SK-N-SH (cell line): ENCODE measurements at regions not wholly inside any gene's neighbourhood (a gene's known extent, or its start where the extent isn't known, plus 50 kb on each side); places are given as distances from the start of the nearest gene placed in this dataset.

Experiments used
- CTCF ChIA-PET: fragments of 300-600, 350-600 bp; formaldehyde crosslinking; extraction: SDS; loops from one replicate; lab custom pipeline; 2021; lab: Yijun Ruan, JAX
- POLR2A ChIA-PET: fragments of 350-600 bp; sonication (Branson Sonifier 250); formaldehyde crosslinking; extraction: SDS; loops from one replicate; lab custom pipeline; 2020; ENCODE audit warnings: antibody characterized with exemption, inconsistent platforms; lab: Yijun Ruan, JAX
- DNase-seq: peaks from one replicate; pipeline ENCODE4 v3.0.0; 2012
- H2AFZ ChIP-seq: fragments of 200-600 bp; sonication (generic); 2 replicates; pipeline ENCODE4 v1.8.1; 2016; ENCODE audit warnings: antibody characterized with exemption, mild to moderate bottlenecking, low read depth
- H3F3A ChIP-seq: fragments of 200-600 bp; sonication (generic); replicated peaks from 2 replicates; pipeline ENCODE3; 2016; ENCODE audit warnings: antibody characterized with exemption, mild to moderate bottlenecking; ENCODE audit not compliant: insufficient read depth
- H3K27ac ChIP-seq, 2 experiments: fragments of 200-500 bp in 1 of 2; fragments of 200-600 bp in 1 of 2; sonication (Bioruptor generic) in 1 of 2; sonication (generic), shearing (Covaris generic) in 1 of 2; 2 replicates each; pipeline versions ENCODE4 v1.5.1 to v1.6.1; 2014 to 2016; ENCODE audit warnings: low read depth in 2 of 2, inconsistent platforms in 1 of 2, low read length in 1 of 2, mild to moderate bottlenecking in 1 of 2, mixed read lengths in 1 of 2
- H3K27me3 ChIP-seq: fragments of 200-600 bp; sonication (generic), shearing (Covaris generic); 2 replicates; pipeline ENCODE4 v1.6.1; 2016; ENCODE audit warnings: mixed run types; ENCODE audit not compliant: insufficient read depth
- H3K36me3 ChIP-seq, 2 experiments: fragments of 200-500 bp in 1 of 2; fragments of 200-600 bp in 1 of 2; sonication (Bioruptor generic) in 1 of 2; sonication (generic) in 1 of 2; replicated peaks in 1 of 2; 2 replicates each; pipeline versions ENCODE3 to v1.5.1; 2014 to 2016; ENCODE audit warnings: low read length in 1 of 2, mild to moderate bottlenecking in 1 of 2; ENCODE audit not compliant: insufficient read depth in 2 of 2, control insufficient read depth in 1 of 2
- H3K4me1 ChIP-seq, 2 experiments: fragments of 200-500 bp in 1 of 2; fragments of 200-600 bp in 1 of 2; sonication (Bioruptor generic) in 1 of 2; sonication (generic), shearing (Covaris generic) in 1 of 2; 2 replicates each; pipeline versions ENCODE4 v1.5.1 to v1.6.1; 2014 to 2016; ENCODE audit warnings: low read depth in 1 of 2, low read length in 1 of 2, mixed run types in 1 of 2; ENCODE audit not compliant: insufficient read depth in 2 of 2, control insufficient read depth in 1 of 2
- H3K4me2 ChIP-seq: fragments of 200-600 bp; sonication (generic), shearing (Covaris generic); 2 replicates; pipeline ENCODE4 v1.6.1; 2017; ENCODE audit warnings: mixed run types
- H3K4me3 ChIP-seq, 2 experiments: fragments of 200-500 bp in 1 of 2; fragments of 200-600 bp in 1 of 2; sonication (Bioruptor generic) in 1 of 2; sonication (generic), shearing (Covaris generic) in 1 of 2; 2 replicates each; pipeline versions ENCODE4 v1.5.1 to v1.8.1; 2014 to 2016; ENCODE audit warnings: low read depth in 2 of 2, inconsistent platforms in 1 of 2, low read length in 1 of 2, mild to moderate bottlenecking in 1 of 2, mixed read lengths in 1 of 2, moderate library complexity in 1 of 2
- H3K79me2 ChIP-seq: fragments of 200-600 bp; sonication (generic); 2 replicates; pipeline ENCODE4 v1.8.1; 2017; ENCODE audit warnings: mild to moderate bottlenecking; ENCODE audit not compliant: insufficient read depth
- H3K9ac ChIP-seq: fragments of 200-600 bp; sonication (generic); 2 replicates; pipeline ENCODE4 v1.6.1; 2017; ENCODE audit warnings: mixed run types
- H3K9me2 ChIP-seq: fragments of 200-600 bp; sonication (generic); 2 replicates; pipeline ENCODE4 v1.6.1; 2017; ENCODE audit warnings: mixed run types
- H3K9me3 ChIP-seq: fragments of 200-600 bp; sonication (generic); 2 replicates; pipeline ENCODE4 v1.6.1; 2017; ENCODE audit warnings: mixed run types, mild to moderate bottlenecking, moderate library complexity
- H4K20me1 ChIP-seq: fragments of 200-600 bp; sonication (generic); 2 replicates; pipeline ENCODE4 v1.6.1; 2017; ENCODE audit warnings: mild to moderate bottlenecking, mixed run types; ENCODE audit not compliant: insufficient read depth
- EZH2phosphoT487 ChIP-seq: fragments of 200-600 bp; sonication (generic); IDR thresholded peaks from 2 replicates; pipeline ENCODE4 v1.6.1; 2017; ENCODE audit warnings: low read depth, mixed run types, mild to moderate bottlenecking, antibody characterized with exemption, moderate library complexity, borderline replicate concordance
- FOSL2 ChIP-seq: IDR thresholded peaks from 2 replicates; pipeline ENCODE4 v1.4.0; 2012; ENCODE audit warnings: low read depth, mild to moderate bottlenecking, moderate library complexity, borderline replicate concordance
- FOXM1 ChIP-seq: IDR thresholded peaks from 2 replicates; pipeline ENCODE4 v1.4.0; 2012; ENCODE audit warnings: low read depth, mild to moderate bottlenecking
- NRF1 ChIP-seq: IDR thresholded peaks from 2 replicates; pipeline ENCODE4 v1.6.1; 2012; ENCODE audit warnings: low read depth, mild to moderate bottlenecking, low read length
- POLR2AphosphoS5 ChIP-seq: IDR thresholded peaks from 2 replicates; pipeline ENCODE4 v1.6.1; 2012; ENCODE audit warnings: low read depth, low read length
- RAD21 ChIP-seq: IDR thresholded peaks from 2 replicates; pipeline ENCODE4 v1.6.1; 2012; ENCODE audit warnings: mild to moderate bottlenecking, low read length
- RCOR1 ChIP-seq: fragments of 150-350 bp; IDR thresholded peaks from 2 replicates; pipeline ENCODE4 v1.6.1; 2017; ENCODE audit warnings: antibody characterized with exemption, low read length
- RFX5 ChIP-seq: IDR thresholded peaks from 2 replicates; pipeline ENCODE4 v1.6.1; 2012; ENCODE audit warnings: mild to moderate bottlenecking, improper control_type of control experiment, low read length
- RXRA ChIP-seq: IDR thresholded peaks from 2 replicates; pipeline ENCODE4 v1.4.0; 2012; ENCODE audit warnings: low read depth, mild to moderate bottlenecking, borderline replicate concordance
- TEAD4 ChIP-seq: IDR thresholded peaks from 2 replicates; pipeline ENCODE4 v1.4.0; 2012; ENCODE audit warnings: mild to moderate bottlenecking, borderline replicate concordance; ENCODE audit not compliant: insufficient read depth
- WGBS: methylation state at CpG from one replicate; pipeline ENCODE4 v1.1.6; 2017; ENCODE audit warnings: low lambda C conversion rate; 5-methylcytosine and 5-hydroxymethylcytosine counted together
- TF ChIP-seq, protein P1 (sequence below): fragments of 200-600 bp; sonication (generic); IDR thresholded peaks from 2 replicates; pipeline ENCODE4 v1.6.1; 2017; ENCODE audit warnings: antibody characterized with exemption, mild to moderate bottlenecking, moderate library complexity
- TF ChIP-seq, protein P2 (sequence below): fragments of 150-350 bp; IDR thresholded peaks from 2 replicates; pipeline ENCODE4 v1.6.1; 2016; ENCODE audit warnings: mild to moderate bottlenecking, low read depth, low read length
- TF ChIP-seq, protein P3 (sequence below): IDR thresholded peaks from 2 replicates; pipeline ENCODE4 v1.4.0; 2012; ENCODE audit warnings: low read depth, borderline replicate concordance
- TF ChIP-seq, protein P4 (sequence below): IDR thresholded peaks from 2 replicates; pipeline ENCODE4; 2012

DNA sequence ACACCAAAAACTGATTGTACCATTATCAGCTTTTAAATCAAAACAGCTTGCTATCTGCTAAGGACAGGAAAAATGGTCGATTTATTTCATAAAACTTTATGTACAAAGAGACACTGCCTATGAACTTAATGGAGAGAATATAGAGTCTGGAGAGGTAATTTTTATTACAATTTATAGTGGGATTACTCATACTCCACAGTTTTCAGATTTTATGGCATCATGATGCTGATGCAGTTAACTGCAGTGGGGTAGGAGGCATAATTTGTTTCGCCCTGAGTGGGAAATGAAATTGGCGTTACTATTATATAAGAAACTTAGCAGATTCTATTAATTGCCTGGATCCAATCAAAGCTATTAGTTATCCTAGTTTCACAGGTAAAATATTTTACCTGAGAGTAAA, 301.4 kb downstream of the KLF12 start:
- ChIA-PET CTCF (interaction anchor here (1.0 to 3.6 kb wide), 3 partner anchors 10 to 1385 kb away, joined by 3 to 22 read pairs (median 3); no protein-coding TSS in a partner anchor), POLR2A (no interaction called here)
- Histone ChIP-seq H3K4me3 (no peak overlapping the region), H3K27ac (no peak overlapping the region), H3K9me2 (no peaks in the 10 kb centered on the region), H3K36me3 (no peaks in the 10 kb centered on the region), H3K4me2 (no peak overlapping the region), H3K4me1 (peaks cover 8 to 11% of the 10 kb centered on the region in 2 experiments; a peak in 3 of 4 replicates), H3K9ac (no peak overlapping the region)
- WGBS: 87% methylated on average over 3 of the region's 3 CpGs
- TF ChIP-seq, protein P1, sequence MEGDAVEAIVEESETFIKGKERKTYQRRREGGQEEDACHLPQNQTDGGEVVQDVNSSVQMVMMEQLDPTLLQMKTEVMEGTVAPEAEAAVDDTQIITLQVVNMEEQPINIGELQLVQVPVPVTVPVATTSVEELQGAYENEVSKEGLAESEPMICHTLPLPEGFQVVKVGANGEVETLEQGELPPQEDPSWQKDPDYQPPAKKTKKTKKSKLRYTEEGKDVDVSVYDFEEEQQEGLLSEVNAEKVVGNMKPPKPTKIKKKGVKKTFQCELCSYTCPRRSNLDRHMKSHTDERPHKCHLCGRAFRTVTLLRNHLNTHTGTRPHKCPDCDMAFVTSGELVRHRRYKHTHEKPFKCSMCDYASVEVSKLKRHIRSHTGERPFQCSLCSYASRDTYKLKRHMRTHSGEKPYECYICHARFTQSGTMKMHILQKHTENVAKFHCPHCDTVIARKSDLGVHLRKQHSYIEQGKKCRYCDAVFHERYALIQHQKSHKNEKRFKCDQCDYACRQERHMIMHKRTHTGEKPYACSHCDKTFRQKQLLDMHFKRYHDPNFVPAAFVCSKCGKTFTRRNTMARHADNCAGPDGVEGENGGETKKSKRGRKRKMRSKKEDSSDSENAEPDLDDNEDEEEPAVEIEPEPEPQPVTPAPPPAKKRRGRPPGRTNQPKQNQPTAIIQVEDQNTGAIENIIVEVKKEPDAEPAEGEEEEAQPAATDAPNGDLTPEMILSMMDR: no peak
- TF ChIP-seq EZH2phosphoT487 (no peak), NRF1 (no peak)
- TF ChIP-seq, protein P2, sequence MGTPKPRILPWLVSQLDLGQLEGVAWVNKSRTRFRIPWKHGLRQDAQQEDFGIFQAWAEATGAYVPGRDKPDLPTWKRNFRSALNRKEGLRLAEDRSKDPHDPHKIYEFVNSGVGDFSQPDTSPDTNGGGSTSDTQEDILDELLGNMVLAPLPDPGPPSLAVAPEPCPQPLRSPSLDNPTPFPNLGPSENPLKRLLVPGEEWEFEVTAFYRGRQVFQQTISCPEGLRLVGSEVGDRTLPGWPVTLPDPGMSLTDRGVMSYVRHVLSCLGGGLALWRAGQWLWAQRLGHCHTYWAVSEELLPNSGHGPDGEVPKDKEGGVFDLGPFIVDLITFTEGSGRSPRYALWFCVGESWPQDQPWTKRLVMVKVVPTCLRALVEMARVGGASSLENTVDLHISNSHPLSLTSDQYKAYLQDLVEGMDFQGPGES: no peak
- TF ChIP-seq, all 33 proteins: peak for 0
- no peak for DNase-seq
- Histone ChIP-seq H4K20me1 (no peaks in the 10 kb centered on the region), H3K27me3 (no peaks in the 10 kb centered on the region), H2AFZ (no peak overlapping the region), H3K79me2 (peaks cover 8% of the 10 kb centered on the region; the same call in 1 of the 2 replicates), H3F3A (no peaks in the 10 kb centered on the region), H3K9me3 (no peaks in the 10 kb centered on the region)

DNA sequence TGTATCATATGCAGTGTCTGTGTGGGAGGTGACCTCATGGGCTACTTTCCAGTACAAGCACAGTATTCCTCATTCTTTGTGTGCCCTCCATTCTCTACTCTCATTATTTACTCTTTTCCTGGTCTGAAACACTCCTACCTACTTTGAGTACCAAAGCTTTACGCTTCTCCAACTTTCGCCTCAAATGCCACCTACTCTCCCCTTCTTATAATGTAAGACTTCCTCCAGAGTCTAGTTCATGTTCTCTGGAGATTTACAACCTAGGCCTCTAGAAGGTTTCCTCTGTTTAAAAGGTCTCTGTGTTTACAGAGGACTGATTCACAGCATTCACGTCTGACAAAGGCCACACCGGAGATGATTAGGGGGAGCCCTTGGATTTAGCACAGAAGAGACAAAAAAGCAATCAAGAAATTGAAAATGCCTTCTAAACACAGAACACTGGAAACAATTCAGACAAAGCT, 302.0 kb downstream of the KLF12 start:
- Histone ChIP-seq H3K27me3 (no peaks in the 10 kb centered on the region), H4K20me1 (no peaks in the 10 kb centered on the region), H3K36me3 (no peaks in the 10 kb centered on the region), H3K4me3 (no peak overlapping the region), H3K79me2 (peaks cover 10% of the 10 kb centered on the region; the same call in 1 of the 2 replicates), H3K4me1 (peaks cover 8 to 11% of the 10 kb centered on the region in 2 experiments; a peak in 3 of 4 replicates), H3K27ac (no peak overlapping the region), H3K9ac (no peak overlapping the region), H2AFZ (no peak overlapping the region), H3F3A (no peaks in the 10 kb centered on the region), H3K4me2 (no peak overlapping the region), H3K9me3 (no peaks in the 10 kb centered on the region), H3K9me2 (no peaks in the 10 kb centered on the region)
- DNase-seq: no peak
- ChIA-PET POLR2A (no interaction called here), CTCF (interaction anchor here (1.0 to 3.6 kb wide), 2 partner anchors 10 to 454 kb away, joined by 3 to 22 read pairs; no protein-coding TSS in a partner anchor)
- TF ChIP-seq RFX5 (no peak), RAD21 (no peak), RXRA (no peak), FOXM1 (no peak), FOSL2 (no peak), TEAD4 (no peak), POLR2AphosphoS5 (no peak), RCOR1 (no peak)
- TF ChIP-seq, protein P2: no peak
- TF ChIP-seq, protein P3, sequence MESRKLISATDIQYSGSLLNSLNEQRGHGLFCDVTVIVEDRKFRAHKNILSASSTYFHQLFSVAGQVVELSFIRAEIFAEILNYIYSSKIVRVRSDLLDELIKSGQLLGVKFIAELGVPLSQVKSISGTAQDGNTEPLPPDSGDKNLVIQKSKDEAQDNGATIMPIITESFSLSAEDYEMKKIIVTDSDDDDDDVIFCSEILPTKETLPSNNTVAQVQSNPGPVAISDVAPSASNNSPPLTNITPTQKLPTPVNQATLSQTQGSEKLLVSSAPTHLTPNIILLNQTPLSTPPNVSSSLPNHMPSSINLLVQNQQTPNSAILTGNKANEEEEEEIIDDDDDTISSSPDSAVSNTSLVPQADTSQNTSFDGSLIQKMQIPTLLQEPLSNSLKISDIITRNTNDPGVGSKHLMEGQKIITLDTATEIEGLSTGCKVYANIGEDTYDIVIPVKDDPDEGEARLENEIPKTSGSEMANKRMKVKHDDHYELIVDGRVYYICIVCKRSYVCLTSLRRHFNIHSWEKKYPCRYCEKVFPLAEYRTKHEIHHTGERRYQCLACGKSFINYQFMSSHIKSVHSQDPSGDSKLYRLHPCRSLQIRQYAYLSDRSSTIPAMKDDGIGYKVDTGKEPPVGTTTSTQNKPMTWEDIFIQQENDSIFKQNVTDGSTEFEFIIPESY: no peak
- TF ChIP-seq, protein P1: no peak
- TF ChIP-seq, protein P4, sequence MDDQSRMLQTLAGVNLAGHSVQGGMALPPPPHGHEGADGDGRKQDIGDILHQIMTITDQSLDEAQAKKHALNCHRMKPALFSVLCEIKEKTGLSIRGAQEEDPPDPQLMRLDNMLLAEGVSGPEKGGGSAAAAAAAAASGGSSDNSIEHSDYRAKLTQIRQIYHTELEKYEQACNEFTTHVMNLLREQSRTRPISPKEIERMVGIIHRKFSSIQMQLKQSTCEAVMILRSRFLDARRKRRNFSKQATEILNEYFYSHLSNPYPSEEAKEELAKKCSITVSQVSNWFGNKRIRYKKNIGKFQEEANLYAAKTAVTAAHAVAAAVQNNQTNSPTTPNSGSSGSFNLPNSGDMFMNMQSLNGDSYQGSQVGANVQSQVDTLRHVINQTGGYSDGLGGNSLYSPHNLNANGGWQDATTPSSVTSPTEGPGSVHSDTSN: no peak
- 88% methylated on average over 4 of the region's 4 CpGs for WGBS
